H7 (cell line): ENCODE measurements at regions not wholly inside any gene's neighbourhood (a gene's known extent, or its start where the extent isn't known, plus 50 kb on each side); places are given as distances from the start of the nearest gene placed in this dataset.

ENCODE experiments used
- DNase-seq: peaks from one replicate; pipeline ENCODE4 v3.0.0; 2012
- H3K27me3 ChIP-seq: 2 replicates; pipeline ENCODE4 v1.6.0; 2011; ENCODE audit warnings: mild to moderate bottlenecking, low read length; ENCODE audit not compliant: control insufficient read depth, insufficient read depth
- H3K36me3 ChIP-seq: replicated peaks from 2 replicates; pipeline ENCODE4 v1.5.1; 2011; ENCODE audit warnings: low read length; ENCODE audit not compliant: control insufficient read depth, insufficient read depth
- H3K4me3 ChIP-seq: 2 replicates; pipeline ENCODE4 v1.5.1; 2011; ENCODE audit warnings: low read depth, mild to moderate bottlenecking, control low read depth, low read length, moderate library complexity; ENCODE audit not compliant: insufficient read depth

DNA sequence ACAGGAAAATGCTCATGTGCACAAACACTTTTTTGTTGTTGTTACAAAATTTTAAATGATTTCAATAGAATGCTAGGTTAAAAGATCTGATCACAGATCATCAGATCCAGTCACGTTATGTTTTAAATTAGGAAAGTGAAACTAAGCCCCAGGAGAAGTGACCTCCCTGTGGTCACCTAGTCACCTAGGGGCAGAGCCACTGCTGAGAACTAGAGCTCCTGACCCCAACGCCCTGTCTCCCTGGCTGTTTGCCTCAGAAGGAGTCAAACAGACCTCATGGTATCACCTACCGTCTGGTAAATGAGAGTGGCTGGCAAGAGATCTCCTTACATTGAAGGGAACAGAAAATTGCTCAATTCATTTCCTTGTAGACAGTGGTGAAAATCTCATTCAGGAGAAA, 447.3 kb downstream of the ADRA2A start:
- no peak for DNase-seq

GRCh38 chr10:111525696-111526095, 448.9 kb downstream of the ADRA2A start:
- Histone ChIP-seq H3K4me3 (no peak overlapping the region), H3K36me3 (no peaks in the 10 kb centered on the region), H3K27me3 (no peaks in the 10 kb centered on the region)
- no peak for DNase-seq

More for the DNA sequence above, 447.3 kb downstream of the ADRA2A start:
- H3K4me3 ChIP-seq: no peak overlapping the region
- no peaks in the 10 kb centered on the region for H3K27me3 ChIP-seq
- H3K36me3 ChIP-seq: no peaks in the 10 kb centered on the region

GRCh38 chr10:111531690-111532089, 454.9 kb downstream of the ADRA2A start:
- no peaks in the 10 kb centered on the region for H3K36me3 ChIP-seq
- DNase-seq: no peak
- H3K4me3 ChIP-seq: no peak overlapping the region

GRCh38 chr10:111532139-111532538, 455.3 kb downstream of the ADRA2A start:
- no peak overlapping the region for H3K4me3 ChIP-seq
- DNase-seq: no peak
- no peaks in the 10 kb centered on the region for H3K27me3 ChIP-seq
- no peaks in the 10 kb centered on the region for H3K36me3 ChIP-seq

More at GRCh38 chr10:111531690-111532089, 454.9 kb downstream of the ADRA2A start:
- H3K27me3 ChIP-seq: no peaks in the 10 kb centered on the region

- no peaks in the 10 kb centered on the region for H3K27me3 ChIP-seq
- H3K36me3 ChIP-seq: no peaks in the 10 kb centered on the region
- DNase-seq: no peak
- H3K4me3 ChIP-seq: no peak overlapping the region
These were observed 462.4 kb downstream of the ADRA2A start for GRCh38 chr10:111539246-111539645.

- no peak overlapping the region for H3K4me3 ChIP-seq
- H3K36me3 ChIP-seq: no peaks in the 10 kb centered on the region
- no peak for DNase-seq
- H3K27me3 ChIP-seq: no peaks in the 10 kb centered on the region
These were observed 467.0 kb downstream of the ADRA2A start for GRCh38 chr10:111543854-111544253.

- no peak for DNase-seq
- Histone ChIP-seq H3K4me3 (no peak overlapping the region), H3K36me3 (no peaks in the 10 kb centered on the region), H3K27me3 (no peaks in the 10 kb centered on the region)
These were observed 469.2 kb downstream of the ADRA2A start for GRCh38 chr10:111545861-111546605.

GRCh38 chr10:111548084-111548726, 471.4 kb downstream of the ADRA2A start:
- no peaks in the 10 kb centered on the region for H3K27me3 ChIP-seq
- no peak for DNase-seq
- no peak overlapping the region for H3K4me3 ChIP-seq
- no peaks in the 10 kb centered on the region for H3K36me3 ChIP-seq

DNA sequence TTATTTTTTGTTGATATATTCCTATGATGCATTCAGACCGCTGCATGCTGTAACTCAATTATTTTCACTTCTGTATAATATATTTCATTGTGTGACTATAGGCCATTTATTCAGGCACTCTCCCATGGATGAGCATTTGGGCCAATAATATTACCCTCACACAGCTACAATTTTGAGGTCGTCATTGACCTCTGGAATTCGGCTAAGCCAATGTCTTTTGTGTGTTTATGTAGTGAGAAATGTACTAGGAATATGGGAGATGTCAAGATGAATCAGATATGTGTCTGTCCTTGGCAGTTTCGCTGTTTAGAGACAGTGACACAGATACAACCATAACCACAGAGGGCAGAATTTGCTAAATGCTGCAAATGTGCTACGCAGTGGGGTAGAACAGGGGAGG, 474.2 kb downstream of the ADRA2A start:
- DNase-seq: no peak
- H3K4me3 ChIP-seq: no peak overlapping the region
- no peaks in the 10 kb centered on the region for H3K27me3 ChIP-seq
- no peaks in the 10 kb centered on the region for H3K36me3 ChIP-seq

DNA sequence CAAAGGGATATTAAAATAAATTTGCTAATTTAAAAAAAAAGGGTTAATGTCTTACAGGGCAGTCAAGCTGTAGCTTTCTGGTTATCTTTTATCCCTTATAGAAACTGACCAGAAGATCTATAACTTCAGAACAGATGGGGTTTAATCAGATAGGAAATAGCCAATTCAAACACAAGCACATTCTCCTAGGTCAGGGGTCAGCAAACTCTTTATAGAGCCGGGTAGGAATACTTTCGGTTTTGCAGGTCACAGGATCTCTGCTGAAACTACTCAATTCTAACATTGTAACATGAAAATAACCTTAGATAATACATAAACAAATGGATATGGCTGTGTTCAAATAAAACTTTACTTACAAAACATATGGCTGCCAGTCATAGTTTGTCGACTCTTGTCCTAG, 479.8 kb downstream of the ADRA2A start:
- Histone ChIP-seq H3K27me3 (no peaks in the 10 kb centered on the region), H3K4me3 (no peak overlapping the region), H3K36me3 (no peaks in the 10 kb centered on the region)
- no peak for DNase-seq

GRCh38 chr10:111558211-111558610, 481.4 kb downstream of the ADRA2A start:
- Histone ChIP-seq H3K36me3 (no peaks in the 10 kb centered on the region), H3K4me3 (no peak overlapping the region), H3K27me3 (no peaks in the 10 kb centered on the region)
- no peak for DNase-seq

- H3K27me3 ChIP-seq: no peaks in the 10 kb centered on the region
- H3K4me3 ChIP-seq: no peak overlapping the region
- DNase-seq: no peak
- H3K36me3 ChIP-seq: no peaks in the 10 kb centered on the region
These were observed 483.2 kb downstream of the ADRA2A start for GRCh38 chr10:111560027-111560426.

- no peak overlapping the region for H3K4me3 ChIP-seq
- H3K27me3 ChIP-seq: no peaks in the 10 kb centered on the region
- no peaks in the 10 kb centered on the region for H3K36me3 ChIP-seq
- no peak for DNase-seq
These were observed 484.3 kb downstream of the ADRA2A start for GRCh38 chr10:111561124-111561523.

- DNase-seq: no peak
- Histone ChIP-seq H3K4me3 (no peak overlapping the region), H3K27me3 (no peaks in the 10 kb centered on the region), H3K36me3 (no peaks in the 10 kb centered on the region)
These were observed 488.7 kb downstream of the ADRA2A start for GRCh38 chr10:111565542-111565941.

DNA sequence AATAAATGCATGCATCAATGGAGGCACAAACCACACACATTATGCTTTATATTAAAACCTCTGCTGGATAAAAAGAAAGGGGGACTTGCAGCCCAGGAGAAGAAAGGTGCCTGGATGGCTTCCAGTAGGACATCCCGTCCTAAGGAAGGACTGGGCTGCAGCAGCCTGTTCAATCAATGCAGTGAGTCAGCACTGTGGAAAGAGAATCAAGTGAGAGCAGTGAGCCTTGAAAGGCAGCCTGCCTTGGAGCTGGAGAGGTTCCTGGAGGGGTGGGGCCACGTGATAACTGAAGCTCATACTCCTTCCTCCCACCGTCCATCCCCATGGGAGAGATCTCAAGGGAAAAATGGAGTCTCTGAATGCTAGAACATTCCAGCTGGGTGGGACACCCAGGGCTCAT, 501.2 kb downstream of the ADRA2A start:
- H3K36me3 ChIP-seq: no peaks in the 10 kb centered on the region
- no peak for DNase-seq
- H3K27me3 ChIP-seq: no peaks in the 10 kb centered on the region
- H3K4me3 ChIP-seq: no peak overlapping the region
